Calu3 (cell line): ENCODE measurements at regions not wholly inside any gene's neighbourhood (a gene's known extent, or its start where the extent isn't known, plus 50 kb on each side); places are given as distances from the start of the nearest gene placed in this dataset.

Source experiments
- BruUV-seq: library from RNA; stranded (reverse); fragments of 400-500 nt; replicated peaks from 2 replicates; lab custom pipeline; 2021; lab: Mats Ljungman, UMichigan
- CTCF ChIA-PET: fragments of 300-600 bp; sonication (Branson Sonifier 250); formaldehyde crosslinking; loops from one replicate; lab custom pipeline; 2022; ENCODE audit warnings: antibody characterized with exemption; lab: Charles Lee
- DNase-seq: peaks from one replicate; pipeline ENCODE4 v3.0.0; 2022
- H3K27ac Mint-ChIP-seq: one replicate; pipeline ENCODE4 v1.8.0; 2022; ENCODE audit warnings: mixed read lengths; ENCODE audit not compliant: unreplicated experiment
- H3K27me3 Mint-ChIP-seq: one replicate; pipeline ENCODE4 v1.8.0; 2022; ENCODE audit warnings: mixed read lengths; ENCODE audit not compliant: unreplicated experiment
- H3K36me3 Mint-ChIP-seq: one replicate; pipeline ENCODE4 v1.8.0; 2022; ENCODE audit warnings: mild to moderate bottlenecking, moderate library complexity, mixed read lengths; ENCODE audit not compliant: insufficient read depth, unreplicated experiment
- H3K4me1 Mint-ChIP-seq: one replicate; pipeline ENCODE4 v1.8.0; 2022; ENCODE audit warnings: mild to moderate bottlenecking, low read depth, mixed read lengths; ENCODE audit not compliant: unreplicated experiment
- H3K4me3 Mint-ChIP-seq: one replicate; pipeline ENCODE4 v1.8.0; 2022; ENCODE audit warnings: mild to moderate bottlenecking, low read depth, moderate library complexity, mixed read lengths; ENCODE audit not compliant: unreplicated experiment
- H3K9me3 Mint-ChIP-seq: one replicate; pipeline ENCODE4 v1.8.0; 2022; ENCODE audit warnings: low read depth, mixed read lengths; ENCODE audit not compliant: unreplicated experiment
- intact Hi-C: fragments of 100-400 bp; cut with micrococcal nuclease; formaldehyde crosslinking; loops from one replicate; pipeline ENCODE4 v1.10.0; 2022; ENCODE audit not compliant: unreplicated experiment
- TF ChIP-seq, protein P1 (sequence below): fragments of 200-600 bp; IDR thresholded peaks from one replicate; pipeline ENCODE4 v1.8.0; 2022; ENCODE audit warnings: antibody characterized with exemption; ENCODE audit not compliant: unreplicated experiment

DNA sequence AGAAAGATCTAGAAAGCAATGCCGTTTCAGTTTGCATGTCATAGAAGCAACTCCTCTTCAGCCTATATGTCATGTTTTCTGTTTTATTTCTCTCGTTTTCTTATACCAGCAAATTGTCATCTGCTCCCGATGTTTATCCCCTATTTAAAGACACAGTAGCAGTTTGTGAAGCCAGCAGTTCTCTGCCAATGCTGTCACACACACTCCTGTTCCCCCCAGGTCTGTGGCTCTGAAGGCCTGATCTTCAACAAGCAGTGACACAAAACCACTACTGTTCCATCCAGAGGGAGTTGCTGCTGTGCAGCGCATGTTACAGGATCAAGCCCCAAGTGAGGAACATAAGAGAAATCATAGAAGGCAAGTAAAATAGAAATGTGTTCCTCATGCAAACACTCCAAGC lies 364.1 kb upstream of the SLC30A5 start:
- DNase-seq: no peak
- no peak overlapping the region for H3K27ac Mint-ChIP-seq
- BruUV-seq: no TSS peak

DNA sequence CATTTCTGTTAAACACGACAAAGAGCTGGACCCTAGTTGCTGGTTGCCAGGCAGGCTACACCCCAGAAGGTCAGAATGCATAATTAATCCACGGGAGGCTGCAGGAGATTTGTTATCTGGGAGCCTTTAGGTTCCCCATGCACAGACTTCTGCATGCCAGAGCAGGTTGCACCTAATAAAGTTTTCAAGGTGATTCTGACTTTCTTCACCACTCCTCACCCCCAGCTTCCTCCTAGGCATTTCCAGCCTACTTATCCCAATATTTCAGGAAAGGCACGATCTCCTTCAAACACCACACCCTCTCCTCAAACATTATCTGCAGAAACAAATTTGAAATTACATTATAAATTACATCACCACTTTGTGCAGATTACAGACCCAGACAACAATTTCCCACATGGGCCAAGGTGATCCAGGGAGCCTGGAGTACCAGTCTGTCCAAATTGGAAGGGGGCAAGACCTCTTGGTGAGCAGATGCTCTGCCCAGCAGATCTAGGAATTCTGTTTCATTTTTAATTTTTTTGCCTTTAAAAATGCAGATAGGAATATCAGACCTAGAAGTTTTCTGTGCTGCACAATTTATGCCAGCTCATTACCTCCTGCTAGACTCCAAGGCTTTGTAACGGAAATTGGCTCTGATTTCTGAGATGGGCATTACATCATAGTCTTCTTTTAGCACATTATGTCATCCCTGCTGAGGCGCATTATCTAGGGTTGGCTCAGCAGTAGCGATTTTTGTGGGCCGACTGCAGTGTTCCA lies 363.4 kb upstream of the SLC30A5 start:
- intact Hi-C loops: no loop called here
- TF ChIP-seq, protein P1, sequence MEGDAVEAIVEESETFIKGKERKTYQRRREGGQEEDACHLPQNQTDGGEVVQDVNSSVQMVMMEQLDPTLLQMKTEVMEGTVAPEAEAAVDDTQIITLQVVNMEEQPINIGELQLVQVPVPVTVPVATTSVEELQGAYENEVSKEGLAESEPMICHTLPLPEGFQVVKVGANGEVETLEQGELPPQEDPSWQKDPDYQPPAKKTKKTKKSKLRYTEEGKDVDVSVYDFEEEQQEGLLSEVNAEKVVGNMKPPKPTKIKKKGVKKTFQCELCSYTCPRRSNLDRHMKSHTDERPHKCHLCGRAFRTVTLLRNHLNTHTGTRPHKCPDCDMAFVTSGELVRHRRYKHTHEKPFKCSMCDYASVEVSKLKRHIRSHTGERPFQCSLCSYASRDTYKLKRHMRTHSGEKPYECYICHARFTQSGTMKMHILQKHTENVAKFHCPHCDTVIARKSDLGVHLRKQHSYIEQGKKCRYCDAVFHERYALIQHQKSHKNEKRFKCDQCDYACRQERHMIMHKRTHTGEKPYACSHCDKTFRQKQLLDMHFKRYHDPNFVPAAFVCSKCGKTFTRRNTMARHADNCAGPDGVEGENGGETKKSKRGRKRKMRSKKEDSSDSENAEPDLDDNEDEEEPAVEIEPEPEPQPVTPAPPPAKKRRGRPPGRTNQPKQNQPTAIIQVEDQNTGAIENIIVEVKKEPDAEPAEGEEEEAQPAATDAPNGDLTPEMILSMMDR: no peak
- H3K4me3 Mint-ChIP-seq: no peak overlapping the region
- no peaks in the 10 kb centered on the region for H3K4me1 Mint-ChIP-seq
- H3K27ac Mint-ChIP-seq: no peak overlapping the region
- CTCF ChIA-PET: no interaction called here
- no TSS peak for BruUV-seq
- no peak for DNase-seq
- peaks cover 17% of the 10 kb centered on the region for H3K27me3 Mint-ChIP-seq
- no peaks in the 10 kb centered on the region for H3K9me3 Mint-ChIP-seq
- H3K36me3 Mint-ChIP-seq: no peaks in the 10 kb centered on the region

More for the DNA sequence above, 364.1 kb upstream of the SLC30A5 start:
- no peaks in the 10 kb centered on the region for H3K36me3 Mint-ChIP-seq
- intact Hi-C loops: no loop called here
- TF ChIP-seq, protein P1: no peak
- no peaks in the 10 kb centered on the region for H3K9me3 Mint-ChIP-seq
- no peak overlapping the region for H3K4me3 Mint-ChIP-seq
- peaks cover 17% of the 10 kb centered on the region for H3K27me3 Mint-ChIP-seq
- CTCF ChIA-PET: no interaction called here
- H3K4me1 Mint-ChIP-seq: no peaks in the 10 kb centered on the region

DNA sequence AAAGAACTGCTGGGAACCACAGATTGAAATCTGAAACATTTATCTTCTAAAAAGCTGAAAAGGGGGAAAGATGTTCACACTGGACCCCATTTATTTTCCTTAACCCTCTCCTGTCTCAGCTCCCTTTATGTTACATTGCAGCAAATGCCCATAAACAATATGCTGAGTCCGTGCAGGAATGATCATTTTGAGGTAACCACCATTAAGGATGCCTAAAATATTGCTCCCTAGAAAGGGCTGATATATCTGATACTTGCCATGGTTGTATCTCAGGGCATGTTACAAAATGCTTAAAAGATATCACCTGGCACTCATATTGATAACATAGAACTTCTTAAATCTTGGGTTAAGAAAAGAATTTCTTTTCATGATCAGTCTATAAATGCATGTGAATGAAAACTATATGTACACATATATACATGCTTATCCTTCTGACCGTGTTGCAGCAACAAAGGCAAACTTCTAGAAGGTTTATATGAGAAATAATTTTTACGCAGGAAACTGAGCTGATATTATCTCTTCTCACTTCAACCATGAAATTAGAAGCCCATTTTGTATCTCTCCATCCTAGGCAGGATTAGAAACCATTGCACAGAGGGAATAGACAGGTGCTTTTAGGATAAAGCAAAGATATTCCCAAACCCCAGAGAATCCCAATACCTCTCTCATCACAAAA lies 362.7 kb upstream of the SLC30A5 start:
- no peaks in the 10 kb centered on the region for H3K9me3 Mint-ChIP-seq
- H3K27ac Mint-ChIP-seq: no peak overlapping the region
- CTCF ChIA-PET: no interaction called here
- DNase-seq: no peak
- no peak overlapping the region for H3K4me3 Mint-ChIP-seq
- peaks cover 17% of the 10 kb centered on the region for H3K27me3 Mint-ChIP-seq
- BruUV-seq: no TSS peak
- TF ChIP-seq, protein P1: no peak
- intact Hi-C loops: no loop called here
- no peaks in the 10 kb centered on the region for H3K36me3 Mint-ChIP-seq
- H3K4me1 Mint-ChIP-seq: no peaks in the 10 kb centered on the region

DNA sequence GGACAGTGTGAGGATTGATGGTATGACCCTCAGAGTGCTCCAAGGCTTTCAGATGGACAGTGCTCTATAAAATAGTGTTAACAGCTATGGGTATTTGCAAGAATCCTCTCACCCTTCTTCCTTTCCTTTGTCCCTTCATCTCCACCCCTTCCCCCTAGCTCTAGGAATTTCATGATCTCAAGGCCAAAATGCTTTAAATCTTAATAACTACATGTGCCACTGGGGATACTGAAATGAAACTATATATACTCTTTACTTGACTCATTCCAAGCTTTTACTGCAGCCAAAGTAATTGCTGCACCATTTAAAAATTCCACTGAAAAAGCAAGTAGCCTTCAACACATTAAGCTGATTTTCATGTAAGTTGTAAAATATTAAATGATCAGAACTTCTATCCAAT lies 361.6 kb upstream of the SLC30A5 start:
- H3K36me3 Mint-ChIP-seq: no peaks in the 10 kb centered on the region
- no peak for DNase-seq
- no peaks in the 10 kb centered on the region for H3K4me1 Mint-ChIP-seq
- no peak overlapping the region for H3K27ac Mint-ChIP-seq
- no peak overlapping the region for H3K4me3 Mint-ChIP-seq
- CTCF ChIA-PET: no interaction called here
- TF ChIP-seq, protein P1: no peak
- no TSS peak for BruUV-seq
- intact Hi-C loops: no loop called here
- H3K27me3 Mint-ChIP-seq: peaks cover 22% of the 10 kb centered on the region
- no peaks in the 10 kb centered on the region for H3K9me3 Mint-ChIP-seq
